ENCODE measurements at regions not wholly inside any gene's neighbourhood (a gene's known extent, or its start where the extent isn't known, plus 50 kb on each side); places are given as distances from the start of the nearest gene placed in this dataset.

DNA sequence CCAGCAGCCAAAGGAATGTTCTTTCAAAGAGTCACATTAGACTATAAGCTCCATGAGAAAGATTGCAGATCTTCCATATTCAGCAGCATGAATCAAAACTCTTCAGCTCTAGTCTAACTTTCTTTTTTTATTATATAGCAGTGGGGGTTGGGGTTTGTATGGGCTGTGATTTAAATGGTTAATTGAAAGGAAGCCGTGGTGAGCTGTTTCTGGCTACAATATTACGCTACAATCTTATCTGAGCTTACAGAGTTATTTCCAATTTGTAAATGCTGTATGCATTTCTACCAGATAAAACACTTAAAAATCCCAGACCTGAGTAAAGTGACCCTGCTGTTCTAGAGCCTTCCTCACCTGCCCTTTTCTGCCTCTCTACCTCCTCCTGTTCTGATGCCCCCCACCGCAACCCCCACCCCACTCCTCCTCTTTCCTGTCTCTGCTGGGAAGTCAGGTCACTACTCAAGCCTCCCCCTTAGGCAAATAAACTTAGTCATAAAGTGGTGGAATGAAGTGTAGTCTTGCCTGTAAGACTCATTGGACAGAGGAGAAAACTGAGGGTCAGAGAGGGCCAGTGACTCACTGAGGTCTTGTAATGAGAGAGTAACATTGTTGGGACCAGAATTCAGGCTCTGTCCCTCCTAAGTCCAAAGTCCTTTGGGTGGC is 1089.5 kb downstream of the BCL11B start (continued):
- no peak for TF ChIP-seq ZNF574 (CRISPR knock-in tag; IDR thresholded peaks at IDR 0.05)
- TF ChIP-seq, protein P1, sequence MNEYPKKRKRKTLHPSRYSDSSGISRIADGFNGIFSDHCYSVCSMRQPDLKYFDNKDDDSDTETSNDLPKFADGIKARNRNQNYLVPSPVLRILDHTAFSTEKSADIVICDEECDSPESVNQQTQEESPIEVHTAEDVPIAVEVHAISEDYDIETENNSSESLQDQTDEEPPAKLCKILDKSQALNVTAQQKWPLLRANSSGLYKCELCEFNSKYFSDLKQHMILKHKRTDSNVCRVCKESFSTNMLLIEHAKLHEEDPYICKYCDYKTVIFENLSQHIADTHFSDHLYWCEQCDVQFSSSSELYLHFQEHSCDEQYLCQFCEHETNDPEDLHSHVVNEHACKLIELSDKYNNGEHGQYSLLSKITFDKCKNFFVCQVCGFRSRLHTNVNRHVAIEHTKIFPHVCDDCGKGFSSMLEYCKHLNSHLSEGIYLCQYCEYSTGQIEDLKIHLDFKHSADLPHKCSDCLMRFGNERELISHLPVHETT (CRISPR knock-in tag; conservative IDR thresholded peaks at IDR 0.05), result no peak

- no peaks in the 10 kb centered on the region for H3K4me1 ChIP-seq (ENCODE audit: insufficient read depth, low read length)
- no TSS peak for BruUV-seq (replicated peaks)
- ATAC-seq, result no peak
- H3K27ac ChIP-seq (ENCODE audit: extremely low read length, insufficient read depth, low read length), result no peak overlapping the region
- no peaks in the 10 kb centered on the region for H3K27me3 ChIP-seq (ENCODE audit: control insufficient read depth in 1 of 2, insufficient read depth in 2 of 2, low read length in 2 of 2)
- 11% methylated on average over 4 of the region's 4 CpGs for WGBS (ENCODE audit: low lambda C conversion rate)
- no peak for FAIRE-seq
- no peaks in the 10 kb centered on the region for H3K79me2 ChIP-seq (ENCODE audit: insufficient read depth, low read length)
- H3K36me3 ChIP-seq (replicated peaks in 1 of 2; ENCODE audit: control insufficient read depth in 1 of 2, insufficient read depth in 2 of 2, low read length in 2 of 2), result no peaks in the 10 kb centered on the region
- H3K4me2 ChIP-seq (ENCODE audit: low read depth, low read length), result no peak overlapping the region
- peaks cover 36% of the 10 kb centered on the region for H3K9me3 ChIP-seq (ENCODE audit: low read length)
- ChIA-PET CTCF (ENCODE audit: low intra/inter-chr PET ratio, low total read pairs) (no interaction called here), POLR2A (no interaction called here)
- H4K20me1 ChIP-seq (ENCODE audit: insufficient read depth, low read length), result no peaks in the 10 kb centered on the region
- in situ Hi-C loops (cut with HindIII; ENCODE audit: extremely low pct_ligation_motif_present, low pct_unique_long_range_greater_than_20kb) (no loop called here), intact Hi-C loops (cut with micrococcal nuclease; ENCODE audit: unreplicated experiment) (no loop called here)
- H3K9ac ChIP-seq (ENCODE audit: insufficient read depth, low read depth, low read length), result no peak overlapping the region
- DNase-seq (ENCODE audit: low spot score), result no peak
- no peak overlapping the region for H3K4me3 ChIP-seq (replicated peaks in 1 of 3; ENCODE audit: insufficient read depth in 1 of 3, low read depth in 2 of 3, low read length in 3 of 3)
- no peak overlapping the region for H2AFZ ChIP-seq (ENCODE audit: low read length)
- TF ChIP-seq ZNF746 (CRISPR knock-in tag; IDR thresholded peaks at IDR 0.05) (no peak), ZFAT (CRISPR knock-in tag; conservative IDR thresholded peaks at IDR 0.05) (no peak), ZNF598 (CRISPR knock-in tag; IDR thresholded peaks at IDR 0.05; ENCODE audit: borderline replicate concordance) (no peak), NBN (conservative IDR thresholded peaks at IDR 0.05) (no peak), NKX3-1 (CRISPR knock-in tag; IDR thresholded peaks at IDR 0.05) (no peak), ZGPAT (CRISPR knock-in tag; IDR thresholded peaks at IDR 0.05) (no peak), THRA (CRISPR knock-in tag; IDR thresholded peaks at IDR 0.05; ENCODE audit: borderline replicate concordance) (no peak), ZBTB8A (CRISPR knock-in tag; IDR thresholded peaks at IDR 0.05; ENCODE audit: borderline replicate concordance, low read depth) (no peak), ZNF567 (CRISPR knock-in tag; IDR thresholded peaks at IDR 0.05; ENCODE audit: borderline replicate concordance) (no peak), NFKB2 (CRISPR knock-in tag; IDR thresholded peaks at IDR 0.05; ENCODE audit: borderline replicate concordance) (no peak), MIER3 (CRISPR knock-in tag; IDR thresholded peaks at IDR 0.05; ENCODE audit: borderline replicate concordance) (no peak), RBM39 (IDR thresholded peaks at IDR 0.05; ENCODE audit: low read depth, low read length, poor library complexity, severe bottlenecking) (no peak), ZNF672 (CRISPR knock-in tag; IDR thresholded peaks at IDR 0.05) (no peak), MEF2D (CRISPR knock-in tag; IDR thresholded peaks at IDR 0.05) (no peak), SIN3B (IDR thresholded peaks at IDR 0.05; ENCODE audit: low read length) (no peak)
Observed at GRCh38 chr14:98183556-98183955, 1088.4 kb downstream of the BCL11B start.

Measured in HepG2 (cell line).